HepG2 (cell line): ENCODE measurements at regions not wholly inside any gene's neighbourhood (a gene's known extent, or its start where the extent isn't known, plus 50 kb on each side); places are given as distances from the start of the nearest gene placed in this dataset.

Source experiments
- ATAC-seq: fragments of 200-7000 bp; cut with Tn5 transposase; 3 replicates; pipeline ENCODE4 v1.9.1; 2020; ENCODE audit warnings: mild to moderate bottlenecking, moderate library complexity
- BruUV-seq: library from RNA; stranded (reverse); fragments of 400-500 nt; replicated peaks from 2 replicates; lab custom pipeline; 2021; lab: Mats Ljungman, UMichigan
- CTCF ChIA-PET: fragments of 300-600 bp; formaldehyde crosslinking; extraction: SDS; loops from one replicate; lab custom pipeline; 2021; ENCODE audit warnings: low total read pairs, inconsistent platforms, low intra/inter-chr PET ratio; lab: Yijun Ruan, JAX
- POLR2A ChIA-PET: fragments of 350-600 bp; sonication (Branson Sonifier 250); formaldehyde crosslinking; loops from one replicate; lab custom pipeline; 2020; ENCODE audit warnings: antibody characterized with exemption, inconsistent platforms; lab: Yijun Ruan, JAX
- DNase-seq: peaks from one replicate; pipeline ENCODE4 v3.0.0-alpha.2; 2015; ENCODE audit warnings: low spot score
- FAIRE-seq: peaks from 3 replicates; lab custom pipeline; 2011; peaks lifted over from hg19 to GRCh38; lab: Jason Lieb, UNC
- H2AFZ ChIP-seq: one replicate; pipeline ENCODE4 v1.6.1; 2011; ENCODE audit warnings: low read length, inconsistent platforms
- H3K27ac ChIP-seq: fragments of 300-600 bp; 3 replicates; pipeline ENCODE4 v1.8.0; 2011; ENCODE audit warnings: mixed run types, mild to moderate bottlenecking, mixed read lengths, low read length, inconsistent platforms; ENCODE audit not compliant: insufficient read depth; ENCODE audit errors: extremely low read length
- H3K27me3 ChIP-seq, 2 experiments: fragments of 200-600 bp in 1 of 2; 2 replicates in 1 of 2; 3 replicates in 1 of 2; pipeline versions ENCODE4 v1.6.0 to v1.8.0; 2011; ENCODE audit warnings: low read length in 2 of 2, mild to moderate bottlenecking in 2 of 2, moderate library complexity in 2 of 2, inconsistent platforms in 1 of 2; ENCODE audit not compliant: insufficient read depth in 2 of 2, control insufficient read depth in 1 of 2
- H3K36me3 ChIP-seq, 2 experiments: fragments of 200-600 bp in 1 of 2; replicated peaks in 1 of 2; 2 replicates in 1 of 2; 3 replicates in 1 of 2; pipeline versions ENCODE4 v1.5.1 to v1.8.0; 2011; ENCODE audit warnings: low read length in 2 of 2, inconsistent platforms in 1 of 2; ENCODE audit not compliant: insufficient read depth in 2 of 2, control insufficient read depth in 1 of 2
- H3K4me1 ChIP-seq: 2 replicates; pipeline ENCODE4 v1.5.1; 2012; ENCODE audit warnings: low read length, inconsistent platforms; ENCODE audit not compliant: insufficient read depth
- H3K4me2 ChIP-seq: 2 replicates; pipeline ENCODE4 v1.6.0; 2011; ENCODE audit warnings: low read depth, low read length, inconsistent platforms
- H3K4me3 ChIP-seq, 3 experiments: fragments of 200-600 bp in 1 of 3; sonication (generic), shearing (Covaris generic) in 1 of 3; replicated peaks in 1 of 3; 2 replicates each; pipeline ENCODE4 v1.5.1; 2011 to 2016; ENCODE audit warnings: low read length in 3 of 3, inconsistent platforms in 2 of 3, low read depth in 2 of 3, mild to moderate bottlenecking in 2 of 3, control low read depth in 1 of 3, mixed read lengths in 1 of 3; ENCODE audit not compliant: insufficient read depth in 1 of 3
- H3K79me2 ChIP-seq: one replicate; pipeline ENCODE4 v1.6.1; 2011; ENCODE audit warnings: low read length, inconsistent platforms; ENCODE audit not compliant: insufficient read depth
- H3K9ac ChIP-seq: 2 replicates; pipeline ENCODE4 v1.6.0; 2011; ENCODE audit warnings: mild to moderate bottlenecking, low read depth, low read length, inconsistent platforms; ENCODE audit not compliant: insufficient read depth
- H3K9me3 ChIP-seq: 2 replicates; pipeline ENCODE4 v1.5.1; 2012; ENCODE audit warnings: mild to moderate bottlenecking, low read length
- H4K20me1 ChIP-seq: 2 replicates; pipeline ENCODE4 v1.6.0; 2011; ENCODE audit warnings: inconsistent platforms, mild to moderate bottlenecking, low read length, moderate library complexity; ENCODE audit not compliant: insufficient read depth
- AKAP8 ChIP-seq: sonication (generic); formaldehyde crosslinking; IDR thresholded peaks from 2 replicates; pipeline ENCODE4 v1.5.1; 2020; ENCODE audit warnings: mild to moderate bottlenecking, missing genetic modification reagents
- CTCF ChIP-seq: sonication (generic); formaldehyde crosslinking; IDR thresholded peaks from 2 replicates; pipeline ENCODE4 v1.5.0; 2020; ENCODE audit warnings: mild to moderate bottlenecking, missing genetic modification reagents, moderate library complexity
- NFKB2 ChIP-seq: sonication (generic); formaldehyde crosslinking; IDR thresholded peaks from 2 replicates; pipeline ENCODE4 v1.4.0; 2020; ENCODE audit warnings: missing genetic modification reagents, borderline replicate concordance
- POGK ChIP-seq: sonication (generic); formaldehyde crosslinking; conservative IDR thresholded peaks from 2 replicates; pipeline ENCODE4 v1.8.0; 2022; ENCODE audit warnings: mild to moderate bottlenecking, moderate library complexity, missing genetic modification reagents
- RBFOX2 ChIP-seq: fragments of 200-400 bp; formaldehyde crosslinking; IDR thresholded peaks from 2 replicates; pipeline ENCODE4 v1.6.1; 2017; ENCODE audit warnings: low read depth, mild to moderate bottlenecking, low read length
- REL ChIP-seq: sonication (generic); formaldehyde crosslinking; conservative IDR thresholded peaks from 2 replicates; pipeline ENCODE4 v1.8.0; 2022; ENCODE audit warnings: mild to moderate bottlenecking, missing genetic modification reagents, moderate library complexity
- SNAI1 ChIP-seq: sonication (generic); formaldehyde crosslinking; IDR thresholded peaks from 2 replicates; pipeline ENCODE4 v1.5.0; 2020; ENCODE audit warnings: mild to moderate bottlenecking, missing genetic modification reagents, borderline replicate concordance
- STAG1 ChIP-seq: sonication (generic); formaldehyde crosslinking; IDR thresholded peaks from 2 replicates; pipeline ENCODE4 v1.4.0; 2020; ENCODE audit warnings: missing genetic modification reagents
- STAT6 ChIP-seq: sonication (generic); formaldehyde crosslinking; IDR thresholded peaks from 2 replicates; pipeline ENCODE4 v1.4.0; 2020; ENCODE audit warnings: missing genetic modification reagents, mild to moderate bottlenecking, borderline replicate concordance
- TBP ChIP-seq: sonication (generic); formaldehyde crosslinking; IDR thresholded peaks from 2 replicates; pipeline ENCODE4 v1.5.0; 2020; ENCODE audit warnings: missing genetic modification reagents
- WIZ ChIP-seq: sonication (generic); formaldehyde crosslinking; IDR thresholded peaks from 2 replicates; pipeline ENCODE4 v1.5.1; 2020; ENCODE audit warnings: mild to moderate bottlenecking, missing genetic modification reagents
- ZNF292 ChIP-seq: sonication (generic); formaldehyde crosslinking; IDR thresholded peaks from 2 replicates; pipeline ENCODE4 v1.8.1; 2022; ENCODE audit warnings: mild to moderate bottlenecking, low read depth, missing genetic modification reagents, borderline replicate concordance
- WGBS: methylation state at CpG from one replicate; pipeline ENCODE4 v1.1.6; 2017; ENCODE audit warnings: low lambda C conversion rate; 5-methylcytosine and 5-hydroxymethylcytosine counted together
- in situ Hi-C: cut with HindIII; loops from 2 replicates; pipeline ENCODE4 v1.10.0; 2017; ENCODE audit warnings: low pct_unique_long_range_greater_than_20kb; ENCODE audit not compliant: extremely low pct_ligation_motif_present
- intact Hi-C: fragments of 100-400 bp; cut with micrococcal nuclease; formaldehyde crosslinking; loops from one replicate; pipeline ENCODE4 v1.10.0; 2022; ENCODE audit not compliant: unreplicated experiment

DNA sequence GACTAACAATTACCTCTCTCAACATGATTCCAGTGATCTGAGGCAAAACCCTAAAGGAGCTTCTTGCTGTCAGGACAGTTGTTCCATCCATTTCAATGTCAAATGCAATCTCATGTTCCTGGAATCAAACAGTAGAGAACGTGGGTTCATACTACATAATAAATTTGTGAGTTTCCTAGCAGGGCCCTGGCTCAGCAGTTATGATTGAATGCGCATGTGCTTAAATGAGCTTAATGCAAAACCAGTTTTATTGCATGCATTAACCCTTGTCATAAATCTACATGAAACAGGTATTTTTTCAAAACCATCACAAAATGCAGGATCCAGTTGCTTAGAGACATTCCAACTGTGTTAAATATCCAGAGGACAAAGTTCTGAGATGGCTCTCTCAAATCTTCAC is 225.4 kb upstream of the TMEM72 start (continued):
- no peak for TF ChIP-seq WIZ (CRISPR knock-in tag)

DNA sequence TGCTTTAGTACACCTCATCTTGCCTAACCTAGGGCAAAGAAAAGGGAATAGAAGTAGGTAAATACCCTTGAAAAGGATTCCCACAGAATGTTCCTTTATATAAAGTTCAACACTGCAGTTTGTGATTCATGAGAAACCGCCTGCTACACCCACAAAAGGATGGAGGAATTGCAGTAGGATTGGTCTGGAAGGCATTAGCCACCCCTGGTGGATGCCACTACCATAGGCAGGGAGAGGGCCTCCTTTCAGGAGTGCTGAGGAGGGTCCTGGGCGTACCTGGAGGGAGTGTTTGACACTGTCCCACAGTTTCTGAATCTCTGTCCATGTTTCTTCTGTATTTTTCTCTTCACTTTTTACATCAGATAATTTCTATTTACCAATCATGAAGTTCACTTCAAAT is 221.8 kb upstream of the TMEM72 start:
- no peak for FAIRE-seq
- intact Hi-C loops = no loop called here

More for the DNA sequence above, 221.8 kb upstream of the TMEM72 start:
- 17% methylated on average over 2 of the region's 2 CpGs for WGBS
- no TSS peak for BruUV-seq
- H3K36me3 ChIP-seq = no peaks in the 10 kb centered on the region
- H2AFZ ChIP-seq = no peak overlapping the region
- H3K9ac ChIP-seq = no peak overlapping the region
- ChIA-PET CTCF (no interaction called here), POLR2A (no interaction called here)
- H3K27ac ChIP-seq = no peak overlapping the region
- no peaks in the 10 kb centered on the region for H4K20me1 ChIP-seq
- H3K27me3 ChIP-seq = no peaks in the 10 kb centered on the region
- no peak for DNase-seq
- no peak for TF ChIP-seq STAT6 (CRISPR knock-in tag)
- peak; percentile 27; the same call in 1 of the 2 replicates for TF ChIP-seq STAG1 (CRISPR knock-in tag)
- no peak for TF ChIP-seq REL (CRISPR knock-in tag)
- no peak for TF ChIP-seq RBFOX2
- no peak for TF ChIP-seq POGK
- no peak for TF ChIP-seq SNAI1 (CRISPR knock-in tag)
- no peak for TF ChIP-seq AKAP8 (CRISPR knock-in tag)
- TF ChIP-seq ZNF292 = no peak
- TF ChIP-seq TBP (CRISPR knock-in tag) = no peak
- TF ChIP-seq NFKB2 (CRISPR knock-in tag) = no peak
- TF ChIP-seq CTCF = 0 out of 2 replicates have a peak, but pooled peaks have one; percentile 13
- H3K4me3 ChIP-seq = no peak overlapping the region
- ATAC-seq = peak; percentile 48; the same call in 1 of the 3 replicates
- no peaks in the 10 kb centered on the region for H3K4me1 ChIP-seq
- no peaks in the 10 kb centered on the region for H3K9me3 ChIP-seq
- in situ Hi-C loops = no loop called here
- H3K79me2 ChIP-seq = no peaks in the 10 kb centered on the region
- H3K4me2 ChIP-seq = no peak overlapping the region
